ENCODE measurements at regions not wholly inside any gene's neighbourhood (a gene's known extent, or its start where the extent isn't known, plus 50 kb on each side); places are given as distances from the start of the nearest gene placed in this dataset.

DNA sequence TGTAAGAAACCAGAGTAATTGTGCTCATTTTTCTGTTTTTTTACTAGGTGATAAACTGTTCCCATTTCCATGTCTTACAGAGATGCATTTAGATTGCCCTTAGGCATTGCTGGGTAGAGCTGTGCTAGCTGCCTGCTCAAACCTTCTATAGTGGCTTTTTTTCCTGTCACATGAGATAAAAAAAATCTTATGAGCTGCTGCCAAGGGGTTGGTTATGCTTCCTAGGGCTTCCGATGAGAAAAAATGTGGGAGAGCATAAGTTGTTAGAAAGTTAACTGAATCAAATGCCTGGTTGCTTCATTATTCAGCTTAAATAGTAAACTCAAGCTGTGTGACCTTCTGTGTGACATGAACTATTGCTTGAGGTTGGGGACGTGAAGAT lies 50.0 kb upstream of the NOX3 start:
- no peak overlapping the region for H3K27ac ChIP-seq (ENCODE audit: insufficient read depth, low read length)
- CTCF ChIA-PET: interaction anchor here (0.8 kb wide), 1 partner anchor 15 kb away, joined by 3 read pairs; no protein-coding TSS in a partner anchor
- intact Hi-C loops (cut with micrococcal nuclease): no loop called here
- H3K9me3 ChIP-seq (ENCODE audit: control insufficient read depth, insufficient read depth, low read length): no peaks in the 10 kb centered on the region
- H4K8ac ChIP-seq (ENCODE audit: low read depth in 2 of 2, low read length in 2 of 2): peak overlapping the region in 1 of 2 experiments; percentile 22; a peak in 1 of 4 replicates
- peaks cover 9% of the 10 kb centered on the region for H3K4me1 ChIP-seq (ENCODE audit: control insufficient read depth, insufficient read depth, low read length)
- ATAC-seq (ENCODE audit: low read depth) (peak; percentile 37), DNase-seq (no peak)
- H2BK20ac ChIP-seq (ENCODE audit: low read depth, low read length): peak overlapping the region; percentile 75; the same call in 1 of the 2 replicates
- no peaks in the 10 kb centered on the region for H3K79me1 ChIP-seq (ENCODE audit: low read depth in 1 of 2, low read length in 2 of 2)
- peak overlapping the region; percentile 91; the same call in 1 of the 2 replicates for H3K4me2 ChIP-seq (ENCODE audit: low read depth, low read length)
- TF ChIP-seq, protein P1, sequence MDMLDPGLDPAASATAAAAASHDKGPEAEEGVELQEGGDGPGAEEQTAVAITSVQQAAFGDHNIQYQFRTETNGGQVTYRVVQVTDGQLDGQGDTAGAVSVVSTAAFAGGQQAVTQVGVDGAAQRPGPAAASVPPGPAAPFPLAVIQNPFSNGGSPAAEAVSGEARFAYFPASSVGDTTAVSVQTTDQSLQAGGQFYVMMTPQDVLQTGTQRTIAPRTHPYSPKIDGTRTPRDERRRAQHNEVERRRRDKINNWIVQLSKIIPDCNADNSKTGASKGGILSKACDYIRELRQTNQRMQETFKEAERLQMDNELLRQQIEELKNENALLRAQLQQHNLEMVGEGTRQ (IDR thresholded peaks at IDR 0.05; ENCODE audit: low read depth, low read length): no peak
- no peak for TF ChIP-seq BHLHE40 (IDR thresholded peaks at IDR 0.05; ENCODE audit: low read depth, low read length)
- no peak for TF ChIP-seq MAFK (IDR thresholded peaks at IDR 0.05; ENCODE audit: low read depth, low read length)
- no peak for TF ChIP-seq RCOR1 (IDR thresholded peaks at IDR 0.05; ENCODE audit: insufficient replicate concordance, low read length)
- TF ChIP-seq CEBPB (IDR thresholded peaks at IDR 0.05; ENCODE audit: low read depth, low read length): no peak
- TF ChIP-seq, protein P2, sequence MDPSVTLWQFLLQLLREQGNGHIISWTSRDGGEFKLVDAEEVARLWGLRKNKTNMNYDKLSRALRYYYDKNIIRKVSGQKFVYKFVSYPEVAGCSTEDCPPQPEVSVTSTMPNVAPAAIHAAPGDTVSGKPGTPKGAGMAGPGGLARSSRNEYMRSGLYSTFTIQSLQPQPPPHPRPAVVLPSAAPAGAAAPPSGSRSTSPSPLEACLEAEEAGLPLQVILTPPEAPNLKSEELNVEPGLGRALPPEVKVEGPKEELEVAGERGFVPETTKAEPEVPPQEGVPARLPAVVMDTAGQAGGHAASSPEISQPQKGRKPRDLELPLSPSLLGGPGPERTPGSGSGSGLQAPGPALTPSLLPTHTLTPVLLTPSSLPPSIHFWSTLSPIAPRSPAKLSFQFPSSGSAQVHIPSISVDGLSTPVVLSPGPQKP (IDR thresholded peaks at IDR 0.05; ENCODE audit: borderline replicate concordance, low read depth, low read length): no peak
- no peak for TF ChIP-seq MAZ (IDR thresholded peaks at IDR 0.05; ENCODE audit: borderline replicate concordance, low read depth, low read length)
- no peak for TF ChIP-seq MXI1 (IDR thresholded peaks at IDR 0.05; ENCODE audit: borderline replicate concordance, low read depth, low read length)
- TF ChIP-seq RAD21 (IDR thresholded peaks at IDR 0.05; ENCODE audit: low read length): no peak
- TF ChIP-seq POLR2A (IDR thresholded peaks at IDR 0.05; ENCODE audit: low read depth, low read length): no peak
- TF ChIP-seq CHD1 (IDR thresholded peaks at IDR 0.05; ENCODE audit: low read depth, low read length): no peak
- no peak for TF ChIP-seq SMC3 (IDR thresholded peaks at IDR 0.05; ENCODE audit: low read depth, low read length)
- TF ChIP-seq NFE2L2 (IDR thresholded peaks at IDR 0.05; ENCODE audit: low read depth, low read length): no peak
- no peak for TF ChIP-seq CTCF (conservative IDR thresholded peaks at IDR 0.05; ENCODE audit: low read depth, low read length)
- no peak overlapping the region for H3K56ac ChIP-seq (ENCODE audit: extremely low read depth, insufficient read depth, low read length)
- H4K5ac ChIP-seq (ENCODE audit: low read depth, low read length): peak overlapping the region; percentile 43; the same call in 1 of the 2 replicates
- peak overlapping the region; percentile 70; the same call in 1 of the 2 replicates for H2BK120ac ChIP-seq (ENCODE audit: low read depth, low read length)
- H3K27me3 ChIP-seq (ENCODE audit: control insufficient read depth, insufficient read depth, low read length): no peaks in the 10 kb centered on the region
- no peak overlapping the region; the same call in 1 of the 2 replicates for H3K23ac ChIP-seq (ENCODE audit: low read depth, low read length)
- no peak overlapping the region for H2AK9ac ChIP-seq (replicated peaks; ENCODE audit: low read depth, low read length, poor library complexity)
- no peak overlapping the region for H3K4me3 ChIP-seq (ENCODE audit: insufficient read depth, low read depth, low read length)
- peak overlapping the region; percentile 46 for H2AFZ ChIP-seq (replicated peaks; ENCODE audit: low read length, poor library complexity)
- dilution Hi-C loops (cut with HindIII; ENCODE audit: low sequenced_read_pairs, unreplicated experiment): no loop called here
- no peaks in the 10 kb centered on the region for H3K36me3 ChIP-seq (ENCODE audit: control insufficient read depth, insufficient read depth, low read length)
- peak overlapping the region; percentile 6; the same call in 1 of the 2 replicates for H4K91ac ChIP-seq (ENCODE audit: insufficient read depth, low read depth, low read length)
- POLR2A ChIA-PET (ENCODE audit: unreplicated experiment): no interaction called here
- 0 out of 2 replicates have a peak overlapping the region, but pooled peaks have one; percentile 3 for H2AK5ac ChIP-seq (ENCODE audit: low read depth, low read length)
- H3K18ac ChIP-seq (ENCODE audit: low read depth, low read length): peak overlapping the region; percentile 74
- H3K4ac ChIP-seq (ENCODE audit: low read depth, low read length): peak overlapping the region; percentile 24; the same call in 1 of the 2 replicates
- H3K9me1 ChIP-seq (ENCODE audit: insufficient read depth, low read length): 0 out of 2 replicates have a peak, but pooled peaks cover 2% of the 10 kb centered on the region
- in situ Hi-C loops (cut with MboI; ENCODE audit: low sequenced_read_pairs): no loop called here
- H2BK5ac ChIP-seq (ENCODE audit: low read depth, low read length, poor library complexity, severe bottlenecking): no peak overlapping the region
- peak overlapping the region; percentile 4; the same call in 2 of the 3 replicates for H2BK15ac ChIP-seq (ENCODE audit: low read depth, low read length)
- H3K14ac ChIP-seq (replicated peaks; ENCODE audit: low read depth, low read length): peak overlapping the region; percentile 88
- 22% methylated on average over 1 of the region's 2 CpGs; no CpG with 5 or more reads in 1 of the 2 experiments for WGBS, 2 experiments (ENCODE audit: extremely low coverage in 2 of 2, insufficient read length in 1 of 2)
- no TSS peak for BruUV-seq (replicated peaks)
- no peak overlapping the region for H3K9ac ChIP-seq (ENCODE audit: low read depth, low read length)
- no peaks in the 10 kb centered on the region for H4K20me1 ChIP-seq (ENCODE audit: insufficient read depth, low read length)
